Stomach (tissue), 4 donors: ENCODE measurements at regions not wholly inside any gene's neighbourhood (a gene's known extent, or its start where the extent isn't known, plus 50 kb on each side); places are given as distances from the start of the nearest gene placed in this dataset.

Experiments used
- CTCF ChIP-seq, 7 experiments: fragments of 450-650 bp in 4 of 7; fragments of 200-600 bp in 3 of 7; sonication (generic) in 3 of 7; IDR thresholded peaks; one replicate each; pipeline ENCODE4 v1.5.1; 2016 to 2019; ENCODE audit warnings: antibody characterized with exemption in 7 of 7, control low read depth in 2 of 7, mild to moderate bottlenecking in 1 of 7
- EP300 ChIP-seq: sonication (generic); formaldehyde crosslinking; IDR thresholded peaks from one replicate; pipeline ENCODE4 v1.6.1; 2017; ENCODE audit warnings: antibody characterized with exemption
- POLR2A ChIP-seq, 4 donors: fragments of 450-650 bp; IDR thresholded peaks; one replicate each; pipeline ENCODE4 v1.6.1; 2016; ENCODE audit warnings: antibody characterized with exemption in 4 of 4, control low read depth in 2 of 4, mild to moderate bottlenecking in 1 of 4, moderate library complexity in 1 of 4

DNA sequence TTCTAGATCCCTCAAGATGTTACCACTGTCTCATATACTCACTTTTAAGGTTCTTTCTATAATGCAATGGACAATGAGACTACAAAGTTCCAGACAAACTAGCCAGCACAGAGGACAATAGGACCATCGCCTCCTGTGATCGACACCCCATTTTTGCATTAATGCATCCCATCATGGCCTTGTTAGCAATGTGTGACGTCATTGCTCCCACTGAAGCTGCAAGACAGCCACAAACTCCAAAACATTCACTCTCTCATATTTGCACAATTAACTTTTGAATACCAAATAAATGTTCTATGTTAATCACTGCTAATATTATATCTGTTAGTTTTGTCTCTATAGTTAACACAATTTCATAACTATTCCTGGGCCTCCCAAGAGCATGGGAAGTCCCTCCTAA, 88.8 kb upstream of the TMEM72 start:
- TF ChIP-seq CTCF (IDR thresholded peaks at IDR 0.05) (no peak), POLR2A (IDR thresholded peaks at IDR 0.05) (no peak), EP300 (no peak)
